ENCODE measurements at regions not wholly inside any gene's neighbourhood (a gene's known extent, or its start where the extent isn't known, plus 50 kb on each side); places are given as distances from the start of the nearest gene placed in this dataset.

- H3K27ac ChIP-seq (ENCODE audit: extremely low read length, insufficient read depth, low read length), result no peak overlapping the region
- H3K9me3 ChIP-seq (ENCODE audit: low read length), result no peaks in the 10 kb centered on the region
- H3K4me2 ChIP-seq (ENCODE audit: low read depth, low read length), result no peak overlapping the region
- no peaks in the 10 kb centered on the region for H3K4me1 ChIP-seq (ENCODE audit: insufficient read depth, low read length)
- FAIRE-seq (no peak), ATAC-seq (no peak), DNase-seq (ENCODE audit: low spot score) (no peak)
- H3K27me3 ChIP-seq (ENCODE audit: control insufficient read depth in 1 of 2, insufficient read depth in 2 of 2, low read length in 2 of 2), result peaks cover 0 to 9% of the 10 kb centered on the region in 2 experiments; a peak in 3 of 5 replicates
- BruUV-seq (replicated peaks), result no TSS peak
- TF ChIP-seq SUZ12 (IDR thresholded peaks at IDR 0.05; ENCODE audit: low read depth, low read length) (no peak), AFF4 (CRISPR knock-in tag; IDR thresholded peaks at IDR 0.05) (no peak)
- H3K79me2 ChIP-seq (ENCODE audit: insufficient read depth, low read length), result no peaks in the 10 kb centered on the region
- intact Hi-C loops (cut with micrococcal nuclease; ENCODE audit: unreplicated experiment) (no loop called here), in situ Hi-C loops (cut with HindIII; ENCODE audit: extremely low pct_ligation_motif_present, low pct_unique_long_range_greater_than_20kb) (no loop called here)
- no peak overlapping the region for H3K4me3 ChIP-seq (replicated peaks in 1 of 3; ENCODE audit: insufficient read depth in 1 of 3, low read depth in 2 of 3, low read length in 3 of 3)
- no peaks in the 10 kb centered on the region for H4K20me1 ChIP-seq (ENCODE audit: insufficient read depth, low read length)
- no peaks in the 10 kb centered on the region for H3K36me3 ChIP-seq (replicated peaks in 1 of 2; ENCODE audit: control insufficient read depth in 1 of 2, insufficient read depth in 2 of 2, low read length in 2 of 2)
- ChIA-PET CTCF (ENCODE audit: low intra/inter-chr PET ratio, low total read pairs) (no interaction called here), POLR2A (no interaction called here)
- no peak overlapping the region for H2AFZ ChIP-seq (ENCODE audit: low read length)
- WGBS (ENCODE audit: low lambda C conversion rate), result 3% methylated on average over 6 of the region's 17 CpGs
- no peak overlapping the region for H3K9ac ChIP-seq (ENCODE audit: insufficient read depth, low read depth, low read length)
Observed at GRCh38 chr14:105737504-105738246, 211.3 kb downstream of the TMEM121 start.

DNA sequence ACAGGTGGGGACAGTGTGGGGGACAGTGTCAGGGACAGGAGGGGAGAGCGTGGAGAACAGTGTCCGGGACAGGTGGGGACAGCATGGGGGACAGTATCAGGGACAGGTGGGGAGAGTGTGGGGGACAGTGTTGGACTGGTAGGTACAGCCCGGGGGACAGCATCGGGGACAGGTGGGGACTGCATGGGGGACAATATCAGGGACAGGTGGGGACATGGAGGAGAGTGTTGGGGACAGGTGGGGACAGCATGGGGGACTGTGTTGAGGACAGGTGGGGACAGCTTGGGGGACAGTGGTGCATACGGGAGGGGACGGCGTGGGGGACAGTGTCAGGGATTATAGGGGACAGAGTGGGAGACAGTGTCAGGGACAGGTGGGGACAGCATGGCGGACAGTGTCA lies 212.3 kb downstream of the TMEM121 start:
- H3K36me3 ChIP-seq (replicated peaks in 1 of 2; ENCODE audit: control insufficient read depth in 1 of 2, insufficient read depth in 2 of 2, low read length in 2 of 2), result no peaks in the 10 kb centered on the region
- no peaks in the 10 kb centered on the region for H3K79me2 ChIP-seq (ENCODE audit: insufficient read depth, low read length)
- H3K9ac ChIP-seq (ENCODE audit: insufficient read depth, low read depth, low read length), result no peak overlapping the region
- intact Hi-C loops (cut with micrococcal nuclease; ENCODE audit: unreplicated experiment), result no loop called here
- no TSS peak for BruUV-seq (replicated peaks)
- H3K27me3 ChIP-seq (ENCODE audit: control insufficient read depth in 1 of 2, insufficient read depth in 2 of 2, low read length in 2 of 2), result peaks cover 0 to 5% of the 10 kb centered on the region in 2 experiments; a peak in 3 of 5 replicates
- no peaks in the 10 kb centered on the region for H4K20me1 ChIP-seq (ENCODE audit: insufficient read depth, low read length)
- WGBS (ENCODE audit: low lambda C conversion rate), result 5% methylated on average over 8 of the region's 8 CpGs
- in situ Hi-C loops (cut with HindIII; ENCODE audit: extremely low pct_ligation_motif_present, low pct_unique_long_range_greater_than_20kb), result no loop called here
- H3K4me2 ChIP-seq (ENCODE audit: low read depth, low read length), result no peak overlapping the region
- H3K4me3 ChIP-seq (replicated peaks in 1 of 3; ENCODE audit: insufficient read depth in 1 of 3, low read depth in 2 of 3, low read length in 3 of 3), result no peak overlapping the region
- CTCF ChIA-PET (ENCODE audit: low intra/inter-chr PET ratio, low total read pairs), result no interaction called here
- H3K4me1 ChIP-seq (ENCODE audit: insufficient read depth, low read length), result no peaks in the 10 kb centered on the region
- H3K27ac ChIP-seq (ENCODE audit: extremely low read length, insufficient read depth, low read length), result no peak overlapping the region
- POLR2A ChIA-PET, result no interaction called here
- FAIRE-seq (no peak), DNase-seq (ENCODE audit: low spot score) (no peak), ATAC-seq (no peak)
- H2AFZ ChIP-seq (ENCODE audit: low read length), result no peak overlapping the region
- H3K9me3 ChIP-seq (ENCODE audit: low read length), result no peaks in the 10 kb centered on the region
- TF ChIP-seq ZNF367 (CRISPR knock-in tag; IDR thresholded peaks at IDR 0.05; ENCODE audit: borderline replicate concordance) (no peak), ZFP91 (CRISPR knock-in tag; IDR thresholded peaks at IDR 0.05; ENCODE audit: borderline replicate concordance) (no peak), PAXIP1 (CRISPR knock-in tag; conservative IDR thresholded peaks at IDR 0.05) (no peak), CEBPG (CRISPR knock-in tag; IDR thresholded peaks at IDR 0.05) (no peak)

Measured in HepG2 (cell line).